Amniotic stem cell (primary cell): ENCODE measurements at regions not wholly inside any gene's neighbourhood (a gene's known extent, or its start where the extent isn't known, plus 50 kb on each side); places are given as distances from the start of the nearest gene placed in this dataset.

Source experiments
- DNase-seq: peaks from one replicate; lab custom pipeline; 2025; lab: John Stamatoyannopoulos, UW

DNA sequence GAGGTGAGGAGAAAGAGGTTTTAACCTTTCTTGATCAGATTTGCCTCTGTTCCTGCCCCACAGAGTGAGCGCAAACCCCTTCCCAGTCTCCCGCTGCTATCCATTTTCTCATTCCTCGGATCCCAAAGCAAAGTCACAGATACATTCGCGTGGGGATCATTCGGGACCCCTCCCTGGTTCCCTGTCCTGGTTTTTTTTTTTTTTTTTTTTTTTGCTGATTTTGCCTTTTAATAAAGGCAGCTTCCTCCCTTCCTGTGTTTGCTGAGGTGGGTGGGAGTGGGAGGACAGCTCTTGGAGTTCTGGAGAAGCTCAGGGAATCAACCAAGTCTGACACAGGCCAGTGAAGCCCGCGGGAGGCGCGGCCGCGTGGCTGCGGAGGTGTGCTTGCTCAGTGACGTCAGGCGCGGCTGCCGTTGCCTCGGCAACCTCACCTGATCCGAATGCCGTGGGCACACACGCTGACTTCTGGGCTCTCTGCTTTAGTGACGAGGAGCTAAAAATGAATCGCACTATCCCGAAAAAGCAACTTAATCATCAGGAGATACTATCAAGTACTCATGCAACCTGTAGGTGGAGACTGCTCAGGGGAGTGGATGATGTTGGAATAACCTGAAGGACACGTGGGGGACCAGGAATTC, 106.4 kb downstream of the TBX19 start:
- no peak for DNase-seq

DNA sequence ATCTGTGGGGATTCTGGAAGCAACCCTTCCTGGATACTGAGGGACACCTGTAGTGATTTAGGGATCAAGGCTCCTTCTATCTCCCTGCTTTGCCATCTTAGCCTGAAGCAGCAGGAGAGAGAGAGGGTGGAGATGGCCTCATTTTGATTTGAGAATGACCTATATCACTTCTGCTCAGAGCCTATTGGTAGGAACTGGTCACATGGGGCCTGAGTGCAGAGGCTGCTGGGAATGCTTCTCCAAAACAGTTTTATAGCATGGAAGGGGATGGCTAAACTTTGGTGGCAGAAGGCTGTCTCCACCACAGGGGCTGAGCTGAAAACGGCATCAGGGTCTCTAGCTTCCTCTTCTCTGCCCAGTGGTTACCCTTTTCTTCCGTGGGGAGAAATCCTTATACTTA, 105.8 kb downstream of the TBX19 start:
- no peak for DNase-seq

DNA sequence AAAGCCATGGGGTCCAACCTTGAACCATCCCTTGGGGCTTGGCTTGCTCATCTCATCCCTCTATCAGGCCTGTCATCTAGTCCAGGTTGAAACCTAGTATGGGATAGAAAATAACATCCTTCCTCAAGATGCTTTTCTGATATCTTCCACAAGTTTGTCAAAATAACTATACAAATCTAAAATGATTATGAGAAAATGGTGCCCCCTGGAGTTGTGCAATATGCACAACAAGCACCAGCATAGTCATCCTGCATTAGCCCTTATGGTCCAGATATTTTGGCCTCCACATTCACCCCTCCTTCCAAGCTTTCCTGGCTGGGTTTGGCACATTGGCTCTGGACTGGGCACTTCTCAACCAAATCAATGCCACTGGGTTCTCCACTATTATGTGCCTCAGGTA, 101.2 kb downstream of the TBX19 start:
- DNase-seq: no peak

DNA sequence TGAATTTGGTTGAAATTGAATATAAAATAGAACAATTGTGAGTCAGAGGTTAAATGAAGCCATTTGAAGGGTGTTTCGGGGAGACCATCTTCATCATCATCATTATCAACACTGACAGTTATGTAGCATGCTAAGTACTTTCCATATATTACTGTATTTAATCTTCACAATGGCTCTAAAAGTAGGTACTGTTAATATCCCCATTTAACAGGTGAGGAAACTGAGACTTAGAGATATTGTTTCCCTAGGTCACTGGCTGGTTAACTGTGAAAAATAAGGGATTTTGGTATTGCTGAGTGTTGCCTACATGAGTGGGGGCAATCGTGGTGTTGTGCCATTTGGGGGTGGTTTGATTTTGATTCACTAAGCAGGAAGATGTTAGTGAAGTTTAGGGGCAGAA, 100.3 kb downstream of the TBX19 start:
- no peak for DNase-seq

DNA sequence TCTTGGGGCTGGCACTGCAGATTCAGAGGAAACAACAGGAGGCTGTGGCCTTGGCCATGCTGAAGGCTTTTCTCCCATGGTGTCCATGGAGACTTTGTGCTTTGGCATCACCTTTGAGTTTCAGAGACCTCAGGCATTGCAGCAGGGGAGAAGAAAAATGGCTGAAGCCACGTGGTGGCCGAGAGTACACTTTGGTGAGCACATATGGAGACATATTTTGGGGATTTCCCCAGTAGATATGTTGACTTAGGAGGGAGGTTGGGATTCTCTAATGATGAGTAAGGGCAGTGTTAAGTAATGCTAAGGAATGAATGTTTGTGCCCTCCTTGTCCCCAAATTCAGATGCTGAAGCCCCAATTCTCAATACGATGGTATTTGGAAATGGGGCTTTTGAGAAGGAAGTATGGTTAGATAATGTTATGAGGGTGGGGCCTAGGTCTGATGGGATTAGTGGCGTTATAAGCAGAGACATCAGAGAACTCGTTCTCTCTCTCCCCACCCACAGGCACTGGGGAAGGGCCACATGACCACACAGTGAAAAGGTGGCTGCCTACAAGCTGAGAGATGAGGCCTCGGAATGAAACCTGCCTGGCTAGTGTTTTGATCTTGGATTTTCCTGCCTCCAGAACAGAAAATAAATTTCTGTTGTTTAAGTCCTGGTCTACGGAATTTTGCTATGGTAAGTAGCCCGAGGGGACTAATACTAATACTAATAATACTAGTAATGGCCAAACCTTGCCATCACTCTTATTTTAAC, 98.6 kb downstream of the TBX19 start:
- DNase-seq: no peak

DNA sequence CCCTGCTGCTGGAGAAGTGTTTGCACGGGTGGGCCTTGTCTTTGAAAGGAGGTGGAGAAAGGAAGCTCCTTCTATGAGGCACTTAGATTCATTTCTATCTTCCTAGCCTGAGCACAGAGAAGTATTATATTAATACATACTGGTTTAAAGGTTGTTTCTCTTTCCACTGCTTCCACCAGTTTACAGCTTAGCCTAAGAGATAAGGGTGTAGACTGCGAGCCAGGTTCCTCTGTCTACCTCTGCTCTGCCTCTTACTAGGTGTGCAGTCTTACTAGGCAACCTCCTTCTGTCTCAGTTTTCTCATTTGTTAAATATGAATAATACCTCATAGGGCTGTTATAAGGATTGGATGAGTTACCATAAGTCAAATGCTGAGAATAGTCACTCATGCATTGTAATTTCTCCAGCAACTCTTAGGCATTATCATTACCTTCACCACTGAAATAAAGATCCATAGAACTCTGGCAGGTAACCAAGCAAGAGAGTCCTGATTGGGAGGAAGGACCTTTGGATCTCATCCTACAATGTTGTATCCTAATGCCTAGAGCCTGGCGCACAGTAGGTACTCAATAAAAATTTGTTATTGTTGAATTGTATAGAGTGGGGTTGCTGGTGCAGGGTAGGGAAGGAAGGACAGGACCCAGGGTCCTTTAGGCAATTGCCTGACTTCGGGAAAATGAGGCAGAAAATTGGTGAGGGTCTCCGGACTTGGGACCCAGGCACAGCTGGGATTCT, 95.1 kb downstream of the TBX19 start:
- DNase-seq: no peak

DNA sequence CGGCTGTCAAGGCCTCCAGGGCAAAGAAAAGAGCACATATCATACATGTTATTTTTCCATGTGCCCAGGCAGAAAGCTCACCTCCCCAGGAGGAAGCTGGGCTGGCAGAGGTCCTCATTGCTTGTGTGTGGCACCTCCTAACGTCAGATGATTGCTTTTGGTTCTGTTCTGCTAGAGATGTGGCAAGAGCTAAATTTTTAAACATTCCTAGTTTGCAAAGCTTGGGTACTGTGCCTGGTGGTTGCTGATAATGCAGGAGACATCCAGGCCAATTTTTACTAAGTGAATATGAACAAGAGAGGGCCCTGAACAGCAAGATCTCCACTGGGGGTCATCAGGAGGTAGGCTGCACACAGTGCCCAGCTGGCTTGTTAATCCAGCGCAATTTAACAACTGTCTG, 93.9 kb downstream of the TBX19 start:
- no peak for DNase-seq

DNA sequence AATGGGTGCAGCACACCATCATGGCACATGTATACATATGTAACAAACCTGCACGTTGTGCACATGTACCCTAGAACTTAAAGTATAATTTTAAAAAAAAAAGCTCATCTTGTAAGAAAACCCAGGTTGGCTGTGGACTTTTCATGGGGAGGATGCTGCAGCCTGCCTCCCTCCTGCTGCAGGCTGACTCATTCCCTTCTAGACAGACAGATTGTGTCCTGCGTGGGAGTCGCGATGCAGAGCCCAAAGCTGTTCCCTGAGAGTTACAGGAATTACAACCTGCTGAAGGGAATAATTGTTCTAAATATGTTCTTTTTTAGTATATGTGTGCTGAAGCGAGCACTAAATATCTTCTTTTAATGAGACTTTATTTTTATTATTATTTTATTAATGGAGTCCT, 93.2 kb downstream of the TBX19 start:
- no peak for DNase-seq

DNA sequence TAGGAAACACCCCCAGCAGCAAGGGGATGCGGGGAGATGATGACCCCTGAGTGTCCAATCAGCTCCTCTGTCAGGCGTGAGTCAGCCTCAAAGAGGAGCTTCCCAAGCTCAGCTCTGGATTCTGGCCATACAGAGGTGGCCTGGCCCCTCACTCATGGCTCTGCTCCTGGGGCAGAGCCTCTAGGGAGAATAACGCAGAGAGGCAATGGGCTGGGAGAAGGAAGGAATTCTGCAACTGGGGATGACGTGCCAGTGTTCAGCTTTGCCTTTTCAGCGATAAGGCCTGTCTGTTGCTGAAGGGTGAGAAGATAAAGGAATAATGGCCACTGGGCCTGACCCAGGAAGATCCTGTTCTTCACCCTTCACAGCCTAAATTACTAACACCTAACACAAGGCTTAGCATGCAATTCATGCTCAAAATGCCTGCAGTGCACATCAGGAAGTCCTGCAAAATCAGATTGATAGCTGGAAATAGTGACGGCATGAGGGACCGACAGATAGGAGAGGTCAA, 92.2 kb downstream of the TBX19 start:
- no peak for DNase-seq

DNA sequence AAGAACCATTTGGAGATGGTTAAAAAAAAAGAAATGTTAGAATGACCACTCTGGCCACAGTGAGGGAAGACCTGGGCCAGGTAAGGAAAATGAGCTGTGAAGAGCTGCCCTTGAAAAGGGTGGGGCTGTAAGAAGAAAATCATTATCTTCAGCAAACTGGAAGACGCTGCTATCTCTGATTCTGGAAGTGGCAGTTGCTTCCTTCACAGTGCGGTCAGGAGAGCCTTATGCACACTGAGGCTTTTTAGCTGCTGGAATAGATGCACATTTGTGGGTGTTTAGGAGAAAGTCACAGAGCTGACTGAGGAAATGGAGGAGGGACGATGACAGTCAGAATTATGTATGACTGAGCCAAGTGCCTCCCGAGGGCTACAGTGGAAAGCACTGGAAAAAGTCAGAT, 91.6 kb downstream of the TBX19 start:
- DNase-seq: no peak

DNA sequence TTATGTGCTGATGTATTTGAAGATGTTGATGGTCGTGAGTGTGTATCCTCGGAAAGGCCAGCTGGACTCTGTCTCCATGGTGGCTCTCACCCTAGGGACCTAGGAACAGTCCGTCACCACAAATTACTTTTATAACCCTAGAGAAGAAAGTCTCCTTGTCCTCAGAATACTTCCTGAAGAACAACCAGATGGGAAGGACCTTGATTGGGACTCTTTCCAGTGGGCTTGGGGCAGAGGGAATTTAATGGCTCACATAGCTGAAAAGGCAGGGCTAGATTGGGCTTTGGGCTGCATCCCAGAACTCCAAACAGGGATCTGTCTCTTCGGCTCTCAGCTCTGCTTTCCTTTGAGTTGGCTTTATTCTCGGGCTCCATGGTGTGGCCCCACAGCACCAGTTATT, 90.8 kb downstream of the TBX19 start:
- DNase-seq: no peak

DNA sequence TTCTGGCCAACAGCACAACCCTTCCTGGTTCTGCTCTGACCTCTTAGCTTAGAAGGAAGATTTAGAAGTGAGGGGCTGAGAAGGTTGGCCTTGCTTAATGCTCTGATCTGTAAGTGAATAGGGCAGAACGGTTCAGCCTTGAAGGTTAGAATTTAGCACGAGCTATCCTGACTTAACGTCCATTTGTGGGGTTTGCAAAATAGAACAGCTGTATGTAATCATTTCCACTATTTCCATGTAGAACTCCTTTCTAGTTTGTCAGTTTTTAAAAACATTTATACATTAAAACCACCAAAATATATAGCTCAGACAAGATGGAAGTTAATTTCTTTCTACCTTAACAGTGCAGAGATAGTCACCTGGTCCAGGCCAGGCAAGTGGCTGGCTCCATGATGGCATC, 89.9 kb downstream of the TBX19 start:
- no peak for DNase-seq

DNA sequence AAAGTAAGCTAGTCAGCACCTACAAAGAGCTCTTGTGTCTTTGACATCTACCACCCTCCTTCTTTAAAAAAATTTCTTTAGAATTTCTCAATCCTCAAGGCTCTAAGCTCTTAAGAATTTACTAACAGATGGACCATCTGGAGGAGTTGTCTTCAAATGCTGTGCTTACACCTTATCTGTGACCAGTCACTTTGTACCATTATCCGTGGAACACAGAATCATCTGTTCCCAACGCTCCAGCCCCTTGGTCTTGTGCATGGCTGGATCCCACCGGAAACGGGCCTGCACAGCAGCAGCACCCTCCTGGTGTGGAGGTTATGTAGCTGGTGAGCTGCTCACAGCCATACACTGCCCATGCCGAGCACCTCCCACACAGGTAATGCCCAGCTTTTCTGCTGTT, 89.0 kb downstream of the TBX19 start:
- DNase-seq: no peak

DNA sequence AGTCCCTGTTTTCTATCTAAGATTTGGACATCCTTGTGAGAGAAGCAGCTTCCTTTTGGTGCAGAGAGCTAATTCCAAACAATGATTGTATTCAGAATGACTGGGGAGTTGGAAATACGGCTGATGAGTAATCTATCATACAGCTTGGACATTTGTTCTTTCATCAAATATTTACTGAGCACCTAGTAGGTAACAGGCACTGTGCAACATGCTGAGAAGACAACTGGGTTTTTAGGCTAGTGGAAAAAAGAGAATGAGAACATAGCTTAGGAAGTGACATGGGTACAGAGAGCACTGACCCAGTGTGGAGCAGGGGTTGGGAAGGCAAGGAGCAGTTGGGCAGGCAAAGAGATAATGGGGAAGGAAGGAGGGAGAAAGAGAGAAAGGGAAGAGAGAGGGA, 87.5 kb downstream of the TBX19 start:
- DNase-seq: no peak

DNA sequence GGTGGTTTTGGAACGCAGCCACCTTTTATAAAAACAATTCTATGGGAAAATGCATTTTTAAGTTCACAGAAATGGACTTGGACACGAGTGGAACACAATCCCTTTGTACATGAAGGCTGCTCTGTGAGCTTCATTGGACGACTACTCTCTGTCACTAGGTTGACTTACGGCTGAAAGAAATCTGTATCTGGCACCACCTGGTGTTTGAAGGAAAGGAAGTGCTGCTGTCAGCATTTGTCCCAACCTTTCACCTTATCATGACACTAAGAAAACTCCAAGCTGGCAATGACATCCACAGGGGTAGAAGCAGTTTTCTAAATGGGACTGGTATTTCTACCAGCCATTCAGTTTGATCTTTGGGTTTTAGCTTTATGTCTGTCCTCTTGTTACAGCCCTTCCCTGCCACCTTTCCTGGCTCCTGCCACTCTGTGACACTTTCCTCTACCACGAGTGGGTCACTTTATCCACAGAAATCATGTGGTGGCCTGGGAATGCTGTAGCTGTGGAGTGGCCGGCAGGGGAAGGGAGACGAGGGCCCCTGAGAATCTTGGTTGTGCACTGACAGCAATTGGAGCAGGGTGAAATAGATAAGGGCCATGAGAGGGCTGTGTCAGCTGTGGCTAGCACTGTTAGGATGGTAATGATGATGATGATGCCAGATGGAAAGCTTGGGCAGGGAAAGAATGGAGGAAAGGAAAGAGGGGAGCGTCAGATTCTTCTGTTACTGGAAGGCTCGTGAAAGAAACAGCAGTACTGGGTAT, 85.2 kb downstream of the TBX19 start:
- DNase-seq: no peak
